ENCODE measurements at regions not wholly inside any gene's neighbourhood (a gene's known extent, or its start where the extent isn't known, plus 50 kb on each side); places are given as distances from the start of the nearest gene placed in this dataset.

- peaks cover 61% of the 10 kb centered on the region for H3K27me3 Mint-ChIP-seq
- no peak overlapping the region for H3K4me3 Mint-ChIP-seq
- peaks cover 18% of the 10 kb centered on the region for H3K4me1 Mint-ChIP-seq
- H3K27ac Mint-ChIP-seq = no peak overlapping the region
- DNase-seq (no peak), ATAC-seq (no peak)
- H3K9me3 Mint-ChIP-seq = peaks cover 0 to 10% of the 10 kb centered on the region in 2 donors
Measured at GRCh38 chr3:168251371-168251770, 155.6 kb upstream of the GOLIM4 start.

GRCh38 chr3:168250415-168250861, 154.7 kb upstream of the GOLIM4 start:
- peaks cover 61% of the 10 kb centered on the region for H3K27me3 Mint-ChIP-seq
- H3K27ac Mint-ChIP-seq = no peak overlapping the region
- ATAC-seq (no peak), DNase-seq (no peak)
- H3K4me3 Mint-ChIP-seq = peak overlapping the region; percentile 14 to 61
- H3K9me3 Mint-ChIP-seq = peaks cover 0 to 4% of the 10 kb centered on the region in 2 donors
- peaks cover 18% of the 10 kb centered on the region for H3K4me1 Mint-ChIP-seq

- DNase-seq = peak; percentile 30 to 39
- ATAC-seq = peak; percentile 85
- Mint-ChIP-seq H3K9me3 (no peaks in the 10 kb centered on the region), H3K27me3 (peaks cover 61% of the 10 kb centered on the region), H3K4me3 (peak overlapping the region; percentile 67 to 75), H3K4me1 (peaks cover 18% of the 10 kb centered on the region), H3K27ac (no peak overlapping the region)
Measured at GRCh38 chr3:168249550-168250414, 154.1 kb upstream of the GOLIM4 start.

- no peaks in the 10 kb centered on the region for H3K9me3 Mint-ChIP-seq
- peak overlapping the region; percentile 67 to 75 for H3K4me3 Mint-ChIP-seq
- H3K27ac Mint-ChIP-seq = peak overlapping the region in 1 of 2 donors; percentile 54
- peaks cover 18% of the 10 kb centered on the region for H3K4me1 Mint-ChIP-seq
- peaks cover 61% of the 10 kb centered on the region for H3K27me3 Mint-ChIP-seq
- DNase-seq = no peak
- ATAC-seq = peak; percentile 40
Measured at GRCh38 chr3:168249205-168249549, 153.5 kb upstream of the GOLIM4 start.

- DNase-seq = no peak
- H3K27me3 Mint-ChIP-seq = peaks cover 61% of the 10 kb centered on the region
Measured at GRCh38 chr3:168248383-168249204, 152.9 kb upstream of the GOLIM4 start.

GRCh38 chr3:168241156-168241555, 145.4 kb upstream of the GOLIM4 start:
- H3K27me3 Mint-ChIP-seq = no peaks in the 10 kb centered on the region
- no peaks in the 10 kb centered on the region for H3K4me1 Mint-ChIP-seq
- ATAC-seq = no peak
- no peak for DNase-seq
- H3K27ac Mint-ChIP-seq = no peak overlapping the region
- H3K4me3 Mint-ChIP-seq = no peak overlapping the region
- H3K9me3 Mint-ChIP-seq = no peaks in the 10 kb centered on the region

More at GRCh38 chr3:168248383-168249204, 152.9 kb upstream of the GOLIM4 start:
- no peak for ATAC-seq
- Mint-ChIP-seq H3K9me3 (no peaks in the 10 kb centered on the region), H3K4me1 (peaks cover 18% of the 10 kb centered on the region), H3K27ac (peak overlapping the region in 1 of 2 donors; percentile 54), H3K4me3 (peak overlapping the region; percentile 67 to 75)

- Mint-ChIP-seq H3K4me3 (no peak overlapping the region), H3K9me3 (no peaks in the 10 kb centered on the region), H3K4me1 (no peaks in the 10 kb centered on the region), H3K27me3 (no peaks in the 10 kb centered on the region), H3K27ac (no peak overlapping the region)
- ATAC-seq (no peak), DNase-seq (no peak)
Measured at GRCh38 chr3:168239287-168239686, 143.6 kb upstream of the GOLIM4 start.

- Mint-ChIP-seq H3K9me3 (peaks cover 0 to 7% of the 10 kb centered on the region in 2 donors), H3K27me3 (peaks cover 9% of the 10 kb centered on the region), H3K27ac (no peak overlapping the region), H3K4me1 (no peaks in the 10 kb centered on the region), H3K4me3 (no peak overlapping the region)
- ATAC-seq = no peak
- no peak for DNase-seq
Measured at GRCh38 chr3:168233001-168233400, 137.3 kb upstream of the GOLIM4 start.

GRCh38 chr3:168223085-168223484, 127.4 kb upstream of the GOLIM4 start:
- Mint-ChIP-seq H3K27me3 (no peaks in the 10 kb centered on the region), H3K4me3 (no peak overlapping the region), H3K4me1 (no peaks in the 10 kb centered on the region), H3K27ac (no peak overlapping the region), H3K9me3 (no peaks in the 10 kb centered on the region)
- ATAC-seq = no peak
- no peak for DNase-seq

- H3K9me3 Mint-ChIP-seq = no peaks in the 10 kb centered on the region
- ATAC-seq (no peak), DNase-seq (no peak)
- H3K27me3 Mint-ChIP-seq = no peaks in the 10 kb centered on the region
- H3K27ac Mint-ChIP-seq = no peak overlapping the region
- no peak overlapping the region for H3K4me3 Mint-ChIP-seq
- H3K4me1 Mint-ChIP-seq = no peaks in the 10 kb centered on the region
Measured at GRCh38 chr3:168220556-168220955, 124.8 kb upstream of the GOLIM4 start.

- no peaks in the 10 kb centered on the region for H3K9me3 Mint-ChIP-seq
- H3K27me3 Mint-ChIP-seq = no peaks in the 10 kb centered on the region
- no peak overlapping the region for H3K4me3 Mint-ChIP-seq
- H3K27ac Mint-ChIP-seq = no peak overlapping the region
- DNase-seq (no peak), ATAC-seq (no peak)
- no peaks in the 10 kb centered on the region for H3K4me1 Mint-ChIP-seq
Measured at GRCh38 chr3:168219530-168219929, 123.8 kb upstream of the GOLIM4 start.

- Mint-ChIP-seq H3K4me3 (no peak overlapping the region), H3K4me1 (no peaks in the 10 kb centered on the region), H3K27me3 (no peaks in the 10 kb centered on the region), H3K9me3 (no peaks in the 10 kb centered on the region), H3K27ac (no peak overlapping the region)
- no peak for DNase-seq
- no peak for ATAC-seq
Measured at GRCh38 chr3:168218600-168218999, 122.9 kb upstream of the GOLIM4 start.

- H3K27ac Mint-ChIP-seq = no peak overlapping the region
- H3K4me3 Mint-ChIP-seq = no peak overlapping the region
- no peaks in the 10 kb centered on the region for H3K9me3 Mint-ChIP-seq
- no peaks in the 10 kb centered on the region for H3K27me3 Mint-ChIP-seq
- no peaks in the 10 kb centered on the region for H3K4me1 Mint-ChIP-seq
- ATAC-seq = no peak
- no peak for DNase-seq
Measured at GRCh38 chr3:168216851-168217250, 121.1 kb upstream of the GOLIM4 start.

GRCh38 chr3:168213920-168214319, 118.2 kb upstream of the GOLIM4 start:
- H3K4me3 Mint-ChIP-seq = no peak overlapping the region
- H3K9me3 Mint-ChIP-seq = no peaks in the 10 kb centered on the region
- H3K27me3 Mint-ChIP-seq = no peaks in the 10 kb centered on the region
- no peak overlapping the region for H3K27ac Mint-ChIP-seq
- DNase-seq (no peak), ATAC-seq (peak; percentile 48)
- H3K4me1 Mint-ChIP-seq = no peaks in the 10 kb centered on the region

GRCh38 chr3:168212664-168213285, 117.1 kb upstream of the GOLIM4 start:
- Mint-ChIP-seq H3K27ac (no peak overlapping the region), H3K9me3 (no peaks in the 10 kb centered on the region), H3K4me3 (no peak overlapping the region), H3K4me1 (no peaks in the 10 kb centered on the region), H3K27me3 (no peaks in the 10 kb centered on the region)
- ATAC-seq = no peak
- no peak for DNase-seq

GRCh38 chr3:168205451-168205850, 109.7 kb upstream of the GOLIM4 start:
- DNase-seq (no peak), ATAC-seq (no peak)
- Mint-ChIP-seq H3K9me3 (no peaks in the 10 kb centered on the region), H3K27me3 (no peaks in the 10 kb centered on the region), H3K4me3 (no peak overlapping the region), H3K27ac (no peak overlapping the region), H3K4me1 (no peaks in the 10 kb centered on the region)

Measured in stimulated activated naive CD8-positive, alpha-beta T cell treated with anti-CD3 and anti-CD28 coated beads, Interleukin-15, amount 100 ng/mL, for 72 hours (primary cell).